GM21619 (cell line): ENCODE measurements at regions not wholly inside any gene's neighbourhood (a gene's known extent, or its start where the extent isn't known, plus 50 kb on each side); places are given as distances from the start of the nearest gene placed in this dataset.
"Not testable (repeated sequence)": the region's sequence is repeated elsewhere in the genome, so short reads cannot be mapped to it uniquely, and the experiment has no call there.

Source experiments
- ATAC-seq: cut with Tn5 transposase; IDR thresholded peaks from one replicate; pipeline ENCODE4 v1.9.1; 2021; ENCODE audit not compliant: unreplicated experiment

- ATAC-seq = no peak
These were observed 991.5 kb upstream of the TYRP1 start for GRCh38 chr9:11701706-11702105.

GRCh38 chr9:11702548-11702947 is 990.6 kb upstream of the TYRP1 start:
- ATAC-seq = no peak

GRCh38 chr9:11704198-11704597 is 989.0 kb upstream of the TYRP1 start:
- ATAC-seq = not testable (repeated sequence)

GRCh38 chr9:11708899-11709298 is 984.3 kb upstream of the TYRP1 start:
- ATAC-seq = no peak

- ATAC-seq = no peak
These were observed 983.6 kb upstream of the TYRP1 start for GRCh38 chr9:11709567-11709966.

- ATAC-seq = no peak
These were observed 980.1 kb upstream of the TYRP1 start for GRCh38 chr9:11713077-11713476.

- ATAC-seq = no peak
These were observed 970.2 kb upstream of the TYRP1 start for GRCh38 chr9:11722957-11723356.

GRCh38 chr9:11726659-11727058 is 966.5 kb upstream of the TYRP1 start:
- no peak for ATAC-seq

GRCh38 chr9:11735391-11735790 is 957.8 kb upstream of the TYRP1 start:
- no peak for ATAC-seq

- no peak for ATAC-seq
These were observed 950.7 kb upstream of the TYRP1 start for GRCh38 chr9:11742471-11742870.

GRCh38 chr9:11743356-11743755 is 949.8 kb upstream of the TYRP1 start:
- ATAC-seq = no peak

- ATAC-seq = no peak
These were observed 943.8 kb upstream of the TYRP1 start for GRCh38 chr9:11749396-11749795.

GRCh38 chr9:11755951-11756350 is 937.2 kb upstream of the TYRP1 start:
- no peak for ATAC-seq

GRCh38 chr9:11757408-11757807 is 935.8 kb upstream of the TYRP1 start:
- ATAC-seq = no peak

GRCh38 chr9:11758016-11758415 is 935.2 kb upstream of the TYRP1 start:
- ATAC-seq = no peak

- no peak for ATAC-seq
These were observed 913.2 kb upstream of the TYRP1 start for GRCh38 chr9:11779971-11780370.

- ATAC-seq = no peak
These were observed 900.3 kb upstream of the TYRP1 start for GRCh38 chr9:11792870-11793269.

GRCh38 chr9:11794984-11795383 is 898.2 kb upstream of the TYRP1 start:
- no peak for ATAC-seq

GRCh38 chr9:11805969-11806368 is 887.2 kb upstream of the TYRP1 start:
- no peak for ATAC-seq

GRCh38 chr9:11821306-11821975 is 871.7 kb upstream of the TYRP1 start:
- ATAC-seq = no peak

- no peak for ATAC-seq
These were observed 865.0 kb upstream of the TYRP1 start for GRCh38 chr9:11828201-11828600.

- no peak for ATAC-seq
These were observed 860.1 kb upstream of the TYRP1 start for GRCh38 chr9:11833056-11833455.

- ATAC-seq = no peak
These were observed 824.4 kb upstream of the TYRP1 start for GRCh38 chr9:11868795-11869194.
